A673 (cell line): ENCODE measurements at regions not wholly inside any gene's neighbourhood (a gene's known extent, or its start where the extent isn't known, plus 50 kb on each side); places are given as distances from the start of the nearest gene placed in this dataset.

Source experiments
- BruUV-seq: library from RNA; stranded (reverse); fragments of 400-500 nt; replicated peaks from 2 replicates; lab custom pipeline; 2021; lab: Mats Ljungman, UMichigan
- CTCF ChIA-PET: fragments of 300-600 bp; sonication (Branson Sonifier 250); formaldehyde crosslinking; loops from one replicate; lab custom pipeline; 2022; ENCODE audit warnings: antibody characterized with exemption; lab: Charles Lee
- POLR2A ChIA-PET: fragments of 300-600 bp; sonication (Branson Sonifier 250); formaldehyde crosslinking; loops from one replicate; lab custom pipeline; 2022; ENCODE audit warnings: antibody characterized with exemption; ENCODE audit not compliant: low non-redundant PET; lab: Charles Lee
- DNase-seq: peaks from one replicate; pipeline ENCODE4 v3.0.0-alpha.2; 2015; ENCODE audit warnings: low spot score
- H3K27ac ChIP-seq: fragments of 200-600 bp; sonication (generic); 2 replicates; pipeline ENCODE4 v1.5.1; 2016; ENCODE audit warnings: mixed run types, low read depth, mild to moderate bottlenecking, mixed read lengths, antibody characterized with exemption, low read length; ENCODE audit not compliant: poor library complexity, severe bottlenecking
- H3K27me3 ChIP-seq: fragments of 200-600 bp; sonication (generic); replicated peaks from 2 replicates; pipeline ENCODE4 v1.6.1; 2017; ENCODE audit warnings: mixed run types, low read depth, mild to moderate bottlenecking, mixed read lengths, antibody characterized with exemption, low read length; ENCODE audit not compliant: insufficient read depth, poor library complexity
- H3K36me3 ChIP-seq: fragments of 200-600 bp; sonication (generic); 2 replicates; pipeline ENCODE4 v1.6.1; 2016; ENCODE audit warnings: mixed run types, mild to moderate bottlenecking, mixed read lengths, antibody characterized with exemption, low read length; ENCODE audit not compliant: insufficient read depth, poor library complexity, severe bottlenecking
- H3K4me1 ChIP-seq: fragments of 200-600 bp; sonication (generic); 2 replicates; pipeline ENCODE4 v1.6.1; 2017; ENCODE audit warnings: mixed run types, mild to moderate bottlenecking, mixed read lengths, antibody characterized with exemption, low read length; ENCODE audit not compliant: insufficient read depth, poor library complexity, severe bottlenecking
- H3K4me3 ChIP-seq: fragments of 200-600 bp; sonication (generic); 2 replicates; pipeline ENCODE4 v1.5.1; 2016; ENCODE audit warnings: low read depth, mixed run types, mild to moderate bottlenecking, mixed read lengths, low read length; ENCODE audit not compliant: poor library complexity, severe bottlenecking
- H3K9me3 ChIP-seq: fragments of 200-600 bp; sonication (generic); 2 replicates; pipeline ENCODE4 v1.6.1; 2016; ENCODE audit warnings: mixed run types, low read depth, mild to moderate bottlenecking, mixed read lengths, antibody characterized with exemption, low read length; ENCODE audit not compliant: poor library complexity, severe bottlenecking
- EZH2 ChIP-seq: fragments of 200-600 bp; sonication (generic); IDR thresholded peaks from 2 replicates; pipeline ENCODE4 v1.6.1; 2017; ENCODE audit warnings: borderline replicate concordance, low read depth, mild to moderate bottlenecking, mixed read lengths, antibody characterized with exemption, low read length; ENCODE audit not compliant: poor library complexity, severe bottlenecking
- intact Hi-C: fragments of 100-400 bp; cut with micrococcal nuclease; formaldehyde crosslinking; loops from one replicate; pipeline ENCODE4 v1.10.0; 2022; ENCODE audit not compliant: unreplicated experiment
- TF ChIP-seq, protein P1 (sequence below): fragments of 300-800, 200-600 bp; sonication (generic); conservative IDR thresholded peaks from 2 replicates; pipeline ENCODE4 v1.5.1; 2017; ENCODE audit warnings: low read depth, mild to moderate bottlenecking, antibody characterized with exemption, low read length, moderate library complexity, mixed read lengths

DNA sequence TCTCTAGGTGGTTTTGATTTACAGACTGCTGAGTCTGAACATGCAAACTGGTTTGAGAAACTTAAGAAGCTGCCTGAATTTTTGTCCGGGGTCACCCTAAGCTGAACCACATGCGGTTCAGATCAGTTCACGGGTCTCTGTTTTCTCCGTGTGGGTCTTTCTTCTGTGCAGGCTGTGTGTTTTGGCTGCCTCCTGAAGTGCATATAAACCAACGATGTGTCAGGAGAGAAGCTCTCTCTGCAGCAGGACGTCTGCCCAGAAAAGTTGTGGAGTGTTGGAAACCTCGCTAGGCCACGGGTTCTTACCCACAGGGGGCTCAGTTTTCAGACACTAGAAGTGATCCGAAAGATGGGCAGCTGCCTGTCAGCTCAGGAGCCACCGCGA lies 364.2 kb downstream of the IRX2 start:
- Histone ChIP-seq H3K36me3 (no peaks in the 10 kb centered on the region), H3K27me3 (no peaks in the 10 kb centered on the region), H3K9me3 (peaks cover 13% of the 10 kb centered on the region), H3K4me3 (no peak overlapping the region), H3K27ac (no peak overlapping the region), H3K4me1 (no peaks in the 10 kb centered on the region)
- DNase-seq: no peak
- BruUV-seq: no TSS peak
- ChIA-PET POLR2A (no interaction called here), CTCF (no interaction called here)
- no peak for TF ChIP-seq EZH2
- TF ChIP-seq, protein P1, sequence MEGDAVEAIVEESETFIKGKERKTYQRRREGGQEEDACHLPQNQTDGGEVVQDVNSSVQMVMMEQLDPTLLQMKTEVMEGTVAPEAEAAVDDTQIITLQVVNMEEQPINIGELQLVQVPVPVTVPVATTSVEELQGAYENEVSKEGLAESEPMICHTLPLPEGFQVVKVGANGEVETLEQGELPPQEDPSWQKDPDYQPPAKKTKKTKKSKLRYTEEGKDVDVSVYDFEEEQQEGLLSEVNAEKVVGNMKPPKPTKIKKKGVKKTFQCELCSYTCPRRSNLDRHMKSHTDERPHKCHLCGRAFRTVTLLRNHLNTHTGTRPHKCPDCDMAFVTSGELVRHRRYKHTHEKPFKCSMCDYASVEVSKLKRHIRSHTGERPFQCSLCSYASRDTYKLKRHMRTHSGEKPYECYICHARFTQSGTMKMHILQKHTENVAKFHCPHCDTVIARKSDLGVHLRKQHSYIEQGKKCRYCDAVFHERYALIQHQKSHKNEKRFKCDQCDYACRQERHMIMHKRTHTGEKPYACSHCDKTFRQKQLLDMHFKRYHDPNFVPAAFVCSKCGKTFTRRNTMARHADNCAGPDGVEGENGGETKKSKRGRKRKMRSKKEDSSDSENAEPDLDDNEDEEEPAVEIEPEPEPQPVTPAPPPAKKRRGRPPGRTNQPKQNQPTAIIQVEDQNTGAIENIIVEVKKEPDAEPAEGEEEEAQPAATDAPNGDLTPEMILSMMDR: no peak
- intact Hi-C loops: no loop called here

DNA sequence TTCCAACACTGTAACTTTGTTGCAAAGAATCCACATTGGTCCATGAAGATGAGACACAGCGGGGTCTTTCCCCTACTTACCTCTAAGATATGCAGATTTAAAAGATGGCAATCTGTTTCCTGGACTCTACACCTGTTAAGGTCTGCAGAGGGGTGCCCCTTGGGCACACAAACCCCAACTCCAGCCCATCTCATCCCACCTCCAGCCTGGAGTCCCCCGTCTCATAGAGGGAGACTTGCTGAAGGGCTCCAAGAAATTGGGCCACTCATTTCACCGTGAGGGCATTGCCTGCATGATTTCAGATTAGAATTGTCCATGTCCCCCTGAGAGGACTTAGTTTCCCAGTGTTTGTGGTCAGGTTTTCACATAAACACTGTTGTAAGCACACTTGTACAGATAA lies 365.7 kb downstream of the IRX2 start:
- CTCF ChIA-PET: no interaction called here
- no peak overlapping the region for H3K27ac ChIP-seq
- BruUV-seq: no TSS peak
- no peaks in the 10 kb centered on the region for H3K36me3 ChIP-seq
- intact Hi-C loops: no loop called here
- no peak for DNase-seq
- TF ChIP-seq, protein P1: no peak
- no peak for TF ChIP-seq EZH2
- no peaks in the 10 kb centered on the region for H3K4me1 ChIP-seq
- no peak overlapping the region for H3K4me3 ChIP-seq
- H3K9me3 ChIP-seq: peaks cover 12% of the 10 kb centered on the region
- no peaks in the 10 kb centered on the region for H3K27me3 ChIP-seq
- POLR2A ChIA-PET: no interaction called here

DNA sequence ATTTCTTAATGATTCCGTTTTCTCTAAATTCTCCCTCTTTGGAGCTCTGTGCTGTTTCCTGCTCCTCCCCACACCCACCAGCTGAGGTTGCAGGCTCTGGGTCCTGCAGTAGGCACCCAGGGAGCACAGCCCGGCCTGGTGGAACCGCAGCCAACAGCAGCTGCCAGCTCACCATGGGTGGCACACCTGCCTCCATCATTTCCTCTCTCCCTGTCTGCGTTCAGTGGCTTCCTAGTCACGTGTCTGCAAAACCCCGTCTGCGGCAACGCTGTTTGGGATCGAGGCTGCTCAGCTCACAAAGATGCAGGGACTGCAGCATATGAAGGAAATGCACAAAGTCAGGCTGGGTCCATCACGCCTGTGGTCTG lies 367.8 kb downstream of the IRX2 start:
- intact Hi-C loops: no loop called here
- POLR2A ChIA-PET: no interaction called here

More for the DNA sequence above, 367.8 kb downstream of the IRX2 start:
- no peak for DNase-seq
- H3K4me3 ChIP-seq: no peak overlapping the region
- no peaks in the 10 kb centered on the region for H3K36me3 ChIP-seq
- no peak overlapping the region for H3K27ac ChIP-seq
- TF ChIP-seq EZH2: no peak
- TF ChIP-seq, protein P1: no peak
- no peaks in the 10 kb centered on the region for H3K27me3 ChIP-seq
- H3K4me1 ChIP-seq: no peaks in the 10 kb centered on the region
- H3K9me3 ChIP-seq: peaks cover 7% of the 10 kb centered on the region
- CTCF ChIA-PET: no interaction called here
- BruUV-seq: no TSS peak
